Activated T-cell treated with anti-CD3 and anti-CD28 coated beads, Interleukin-2, amount 50 U/mL, for 4 hours (primary cell): ENCODE measurements at regions not wholly inside any gene's neighbourhood (a gene's known extent, or its start where the extent isn't known, plus 50 kb on each side); places are given as distances from the start of the nearest gene placed in this dataset.

ENCODE experiments used
- ATAC-seq, 2 donors: fragments of 200-7000 bp; cut with Tn5 transposase; one replicate each; pipeline ENCODE4 v1.10.0; 2021
- DNase-seq: peaks from one replicate; pipeline ENCODE4 v3.0.0-alpha.2; 2020
- H3K27me3 Mint-ChIP-seq: one replicate; pipeline ENCODE4 v1.8.0; 2021; ENCODE audit warnings: low read depth, mixed read lengths
- H3K36me3 Mint-ChIP-seq: one replicate; pipeline ENCODE4 v1.8.0; 2022; ENCODE audit warnings: mixed read lengths; ENCODE audit not compliant: insufficient read depth
- H3K4me1 Mint-ChIP-seq: one replicate; pipeline ENCODE4 v1.8.0; 2021; ENCODE audit warnings: low read depth, mixed read lengths
- H3K4me3 Mint-ChIP-seq: one replicate; pipeline ENCODE4 v1.8.0; 2021; ENCODE audit warnings: mild to moderate bottlenecking, moderate library complexity, mixed read lengths
- H3K9me3 Mint-ChIP-seq: one replicate; pipeline ENCODE4 v1.8.0; 2021; ENCODE audit warnings: mixed read lengths

DNA sequence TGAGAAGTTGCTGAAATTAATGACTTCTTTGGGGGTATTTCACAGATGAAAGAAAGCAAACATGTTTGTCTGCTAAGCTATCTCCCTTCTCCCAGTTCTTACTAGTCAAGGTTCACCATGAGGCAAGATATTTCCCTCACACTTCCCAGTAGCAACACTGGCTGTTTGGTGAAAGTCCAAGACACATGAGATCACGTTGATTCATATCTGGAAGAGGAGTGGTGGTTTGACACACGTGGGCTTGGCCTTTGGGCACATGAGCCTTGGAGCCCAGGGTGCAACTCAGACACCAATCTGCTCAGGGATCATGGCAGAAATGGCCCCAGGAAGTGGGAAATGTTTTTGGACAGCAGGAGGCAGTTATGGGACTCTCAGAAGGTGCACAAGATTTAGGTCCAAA, 66.1 kb upstream of the APCDD1 start:
- H3K27me3 Mint-ChIP-seq: peaks cover 13% of the 10 kb centered on the region
- DNase-seq (no peak), ATAC-seq (no peak)
- H3K36me3 Mint-ChIP-seq: no peaks in the 10 kb centered on the region
- peaks cover 2% of the 10 kb centered on the region for H3K4me1 Mint-ChIP-seq
- no peaks in the 10 kb centered on the region for H3K9me3 Mint-ChIP-seq
- H3K4me3 Mint-ChIP-seq: no peak overlapping the region

DNA sequence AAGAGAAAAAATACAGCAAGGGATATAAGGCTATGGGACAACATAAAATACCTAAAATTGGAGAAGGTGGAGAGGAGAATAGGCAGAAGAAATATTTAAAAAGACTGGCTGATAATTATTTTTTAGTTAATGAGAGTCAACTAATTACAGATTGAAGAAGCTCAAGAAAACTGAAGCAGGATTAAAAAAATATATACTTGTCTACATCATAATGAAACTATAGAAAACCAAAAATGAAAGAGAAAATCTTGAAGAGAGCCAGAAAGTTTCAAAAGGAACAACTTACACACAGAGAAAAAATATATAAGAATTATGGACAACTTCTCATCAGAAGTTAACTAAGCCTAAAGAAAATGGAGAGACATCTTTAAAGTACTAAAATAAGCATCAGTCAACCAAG, 62.9 kb upstream of the APCDD1 start:
- ATAC-seq (no peak), DNase-seq (no peak)
- Mint-ChIP-seq H3K4me1 (peaks cover 2% of the 10 kb centered on the region), H3K36me3 (no peaks in the 10 kb centered on the region), H3K27me3 (peaks cover 15% of the 10 kb centered on the region), H3K9me3 (no peaks in the 10 kb centered on the region), H3K4me3 (no peak overlapping the region)

DNA sequence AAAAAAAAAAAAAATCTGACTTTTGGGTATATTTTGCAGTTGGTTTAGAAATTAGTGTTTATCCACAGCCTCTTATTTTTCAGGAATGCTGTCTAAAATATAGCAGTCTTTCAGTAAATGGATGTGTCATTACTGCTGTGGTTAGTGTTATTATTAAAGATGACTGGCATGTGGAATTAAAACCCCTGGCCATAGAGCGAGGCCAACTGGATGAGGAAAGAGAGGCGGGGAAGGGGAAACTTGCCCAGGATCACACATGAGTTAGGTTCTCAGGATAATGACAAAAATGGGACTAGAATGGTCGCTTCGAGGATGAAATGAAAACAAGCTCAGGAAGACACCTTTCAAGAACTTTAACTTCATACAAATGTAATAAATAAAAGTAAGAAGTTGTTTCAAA, 57.4 kb upstream of the APCDD1 start:
- Mint-ChIP-seq H3K4me3 (no peak overlapping the region), H3K27me3 (peaks cover 9% of the 10 kb centered on the region), H3K36me3 (no peaks in the 10 kb centered on the region), H3K9me3 (no peaks in the 10 kb centered on the region), H3K4me1 (no peaks in the 10 kb centered on the region)
- ATAC-seq (no peak), DNase-seq (no peak)

- Mint-ChIP-seq H3K4me1 (no peaks in the 10 kb centered on the region), H3K36me3 (no peaks in the 10 kb centered on the region), H3K4me3 (no peak overlapping the region), H3K9me3 (no peaks in the 10 kb centered on the region), H3K27me3 (peaks cover 5% of the 10 kb centered on the region)
- no peak for DNase-seq
- ATAC-seq: no peak
These were observed 55.9 kb upstream of the APCDD1 start for GRCh38 chr18:10398571-10398970.

- Mint-ChIP-seq H3K36me3 (no peaks in the 10 kb centered on the region), H3K27me3 (peaks cover 5% of the 10 kb centered on the region), H3K4me3 (no peak overlapping the region), H3K4me1 (no peaks in the 10 kb centered on the region), H3K9me3 (no peaks in the 10 kb centered on the region)
- ATAC-seq (no peak), DNase-seq (no peak)
These were observed 55.0 kb upstream of the APCDD1 start for GRCh38 chr18:10399465-10399864.

DNA sequence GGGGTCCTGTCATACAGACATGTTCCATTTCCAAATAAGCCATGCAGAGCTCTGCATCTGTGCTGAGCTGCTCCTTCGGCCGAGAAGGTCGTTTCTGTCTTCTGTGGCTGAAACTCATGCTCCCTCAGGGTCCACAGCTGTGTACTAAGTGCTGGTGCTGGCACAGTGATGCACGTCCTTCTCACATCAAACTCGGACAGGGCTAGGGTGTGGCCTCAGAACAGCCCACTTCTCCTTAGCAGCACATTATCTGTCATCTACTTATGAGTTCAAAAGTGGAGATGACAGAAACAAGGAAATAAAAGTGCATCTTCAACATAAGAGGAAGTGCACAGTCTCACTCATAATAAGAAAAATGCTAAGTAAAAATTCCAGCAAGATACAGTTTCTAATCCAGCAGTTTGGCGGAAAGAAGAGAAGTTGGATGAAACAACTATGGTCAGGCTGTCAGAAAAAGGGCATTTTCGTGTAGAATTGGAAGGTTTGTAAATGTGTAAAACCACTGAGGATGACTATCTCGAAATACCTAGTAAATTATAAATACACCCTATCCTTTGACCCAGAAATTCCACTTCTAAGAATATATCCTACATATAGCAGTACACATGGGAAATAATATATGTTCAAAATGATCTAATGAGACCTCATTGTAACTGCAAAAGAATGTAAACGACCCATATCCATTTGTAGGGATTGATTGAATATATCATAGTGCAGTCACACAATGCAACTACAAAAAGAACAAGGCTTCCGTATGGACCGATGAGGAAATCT, 53.7 kb upstream of the APCDD1 start:
- ATAC-seq: no peak

DNA sequence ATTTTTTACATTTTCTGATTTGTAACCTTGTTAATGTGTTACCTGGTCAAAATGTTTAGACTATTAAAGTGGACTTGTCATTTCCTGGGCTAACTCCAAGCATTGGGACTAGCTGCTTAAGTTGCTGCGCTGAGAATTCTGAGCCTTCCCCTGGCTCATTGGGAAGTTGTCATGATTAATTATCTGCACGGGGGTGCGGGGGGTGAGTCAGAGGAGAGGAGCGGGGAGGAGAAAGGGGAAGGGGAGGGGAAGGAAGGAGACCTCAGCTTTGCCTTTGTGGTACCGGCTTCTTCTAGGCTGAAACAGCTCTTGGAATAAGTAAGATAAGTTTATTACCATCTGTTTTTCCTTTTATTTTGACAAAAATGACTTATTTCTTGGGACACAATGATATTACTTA, 52.9 kb upstream of the APCDD1 start:
- H3K9me3 Mint-ChIP-seq: no peaks in the 10 kb centered on the region
- H3K36me3 Mint-ChIP-seq: no peaks in the 10 kb centered on the region
- ATAC-seq: no peak
- H3K27me3 Mint-ChIP-seq: peaks cover 2% of the 10 kb centered on the region
- DNase-seq: no peak
- no peaks in the 10 kb centered on the region for H3K4me1 Mint-ChIP-seq
- H3K4me3 Mint-ChIP-seq: no peak overlapping the region

More for the DNA sequence above, 53.7 kb upstream of the APCDD1 start:
- Mint-ChIP-seq H3K4me1 (no peaks in the 10 kb centered on the region), H3K36me3 (no peaks in the 10 kb centered on the region), H3K4me3 (no peak overlapping the region), H3K9me3 (no peaks in the 10 kb centered on the region), H3K27me3 (peaks cover 2% of the 10 kb centered on the region)
- DNase-seq: no peak

GRCh38 chr18:10401930-10402329, 52.5 kb upstream of the APCDD1 start:
- H3K9me3 Mint-ChIP-seq: no peaks in the 10 kb centered on the region
- H3K4me3 Mint-ChIP-seq: no peak overlapping the region
- H3K4me1 Mint-ChIP-seq: no peaks in the 10 kb centered on the region
- no peaks in the 10 kb centered on the region for H3K36me3 Mint-ChIP-seq
- H3K27me3 Mint-ChIP-seq: peaks cover 2% of the 10 kb centered on the region
- ATAC-seq (no peak), DNase-seq (no peak)

DNA sequence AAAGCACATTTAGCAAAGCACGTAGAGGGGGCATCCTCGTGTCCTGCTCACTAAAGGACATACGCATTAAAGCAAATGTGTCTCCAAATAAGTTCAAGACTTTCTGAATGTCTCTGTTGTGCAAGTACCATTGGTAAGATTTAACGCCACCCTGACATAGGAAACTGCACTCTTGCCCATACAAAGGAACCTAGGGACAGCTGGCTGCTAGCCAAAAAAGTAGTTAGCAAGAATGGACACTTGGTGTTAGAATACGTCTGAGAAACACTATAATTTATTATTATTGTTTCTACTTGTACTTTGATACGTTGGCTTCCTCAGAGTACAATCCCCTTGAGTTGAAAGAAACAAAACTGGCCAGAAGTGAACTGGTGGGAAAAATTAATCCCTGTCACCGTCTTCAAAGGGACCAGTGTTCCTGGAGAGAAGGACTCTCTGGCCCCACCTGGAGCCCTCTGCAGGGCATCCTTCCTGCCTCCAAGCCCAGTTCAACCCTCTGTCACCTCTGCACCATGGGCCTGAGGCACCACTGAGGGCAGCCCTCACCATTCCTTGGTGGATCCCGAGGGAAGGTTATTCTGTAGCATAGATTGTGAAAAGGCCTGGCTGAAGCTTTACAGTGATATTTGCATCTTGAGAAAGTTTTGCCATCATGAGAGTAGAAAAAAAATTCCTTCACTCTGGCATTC, 51.4 kb upstream of the APCDD1 start:
- Mint-ChIP-seq H3K9me3 (no peaks in the 10 kb centered on the region), H3K4me1 (no peaks in the 10 kb centered on the region), H3K4me3 (no peak overlapping the region), H3K36me3 (no peaks in the 10 kb centered on the region), H3K27me3 (peaks cover under 1% of the 10 kb centered on the region)
- DNase-seq (no peak), ATAC-seq (no peak)

- Mint-ChIP-seq H3K9me3 (no peaks in the 10 kb centered on the region), H3K27me3 (peaks cover 3% of the 10 kb centered on the region), H3K4me1 (no peaks in the 10 kb centered on the region), H3K36me3 (no peaks in the 10 kb centered on the region), H3K4me3 (no peak overlapping the region)
- DNase-seq: no peak
- no peak for ATAC-seq
These were observed 50.7 kb upstream of the APCDD1 start for GRCh38 chr18:10403708-10404107.

GRCh38 chr18:10404168-10404567, 50.3 kb upstream of the APCDD1 start:
- ATAC-seq (peak in 1 of 2 donors; percentile 18), DNase-seq (no peak)
- Mint-ChIP-seq H3K27me3 (peaks cover 3% of the 10 kb centered on the region), H3K4me3 (no peak overlapping the region), H3K36me3 (no peaks in the 10 kb centered on the region), H3K4me1 (no peaks in the 10 kb centered on the region), H3K9me3 (no peaks in the 10 kb centered on the region)
